NCI-H2171 (cell line): ENCODE measurements at regions not wholly inside any gene's neighbourhood (a gene's known extent, or its start where the extent isn't known, plus 50 kb on each side); places are given as distances from the start of the nearest gene placed in this dataset.
"Not testable (repeated sequence)": the region's sequence is repeated elsewhere in the genome, so short reads cannot be mapped to it uniquely, and the experiment has no call there.

Experiments
- DNase-seq: peaks from one replicate; lab custom pipeline; 2025; lab: John Stamatoyannopoulos, UW

- no peak for DNase-seq
Observed at GRCh38 chrX:15116900-15117299, 153.0 kb downstream of the ASB9 start.

GRCh38 chrX:15114743-15115566 lies 154.9 kb downstream of the ASB9 start:
- DNase-seq, result no peak

DNA sequence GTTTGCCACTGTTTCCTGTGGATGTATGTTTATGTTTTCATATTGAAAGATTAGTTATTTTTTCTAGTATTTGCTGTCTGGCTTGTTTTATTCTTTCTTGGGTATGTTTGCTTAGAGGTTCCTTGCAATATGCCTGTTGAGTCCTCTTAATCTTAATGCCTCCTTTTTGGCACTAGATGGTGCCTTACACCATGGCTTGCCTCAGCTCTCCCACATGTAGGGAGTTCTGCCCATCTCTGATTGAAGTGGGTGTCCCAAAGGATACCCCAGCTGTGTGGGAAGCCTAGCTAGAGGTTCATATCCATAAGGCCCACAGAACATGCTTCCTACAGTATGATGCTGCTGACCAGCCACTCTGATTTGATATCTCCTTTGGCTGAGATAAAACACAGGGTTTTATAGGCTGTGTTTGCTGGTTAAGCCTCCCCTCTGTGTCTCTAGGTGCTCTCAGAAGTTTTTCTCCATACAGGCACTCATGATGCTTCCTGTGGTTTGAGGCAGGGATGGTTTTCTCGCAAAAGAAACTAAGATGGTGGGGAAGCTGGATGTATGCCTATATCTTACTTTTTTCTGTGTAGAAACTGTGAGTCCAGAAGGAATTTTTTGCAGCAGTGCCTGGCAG lies 162.4 kb downstream of the ASB9 start:
- DNase-seq, result no peak

DNA sequence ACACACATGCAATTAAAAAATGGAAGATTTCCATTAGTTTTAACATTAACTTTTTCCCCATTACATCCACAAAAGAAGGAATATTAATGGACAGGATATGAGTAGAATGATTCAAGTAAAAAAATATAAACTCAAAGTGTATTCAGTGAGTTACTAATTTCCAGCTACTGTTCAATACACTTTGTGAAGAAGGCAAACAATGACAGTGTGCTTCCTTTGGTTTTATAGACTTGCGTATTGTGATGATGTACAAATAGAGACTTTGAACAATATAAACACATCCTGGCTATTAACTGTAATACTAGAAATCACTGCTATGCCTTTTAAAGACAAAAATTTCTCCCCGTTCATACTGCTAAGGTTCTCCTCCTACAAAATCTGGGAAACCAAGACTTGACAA lies 171.4 kb downstream of the ASB9 start:
- DNase-seq, result no peak

- no peak for DNase-seq
Observed at GRCh38 chrX:15087747-15088146, 182.1 kb downstream of the ASB9 start.

- no peak for DNase-seq
Observed at GRCh38 chrX:15073313-15073712, 196.6 kb downstream of the ASB9 start.

DNA sequence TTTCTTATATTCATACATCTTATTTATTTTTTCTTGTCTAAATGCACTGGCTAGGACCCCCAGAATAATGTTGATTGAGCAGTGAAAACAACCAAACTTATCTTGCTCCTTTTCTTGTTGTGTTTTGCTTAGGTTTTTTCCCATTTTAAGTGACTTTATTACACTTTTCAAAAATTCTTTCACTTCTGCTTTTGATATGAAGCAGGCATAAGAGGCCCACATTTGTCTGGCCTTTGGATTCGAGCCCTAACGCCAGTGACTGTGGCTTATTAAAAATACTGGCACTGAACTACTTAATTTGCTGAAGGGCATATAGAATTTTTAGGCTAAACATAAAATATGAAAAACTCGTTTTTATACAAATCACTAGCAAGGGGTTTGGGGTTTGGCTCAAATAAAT lies 197.0 kb downstream of the ASB9 start:
- no peak for DNase-seq

DNA sequence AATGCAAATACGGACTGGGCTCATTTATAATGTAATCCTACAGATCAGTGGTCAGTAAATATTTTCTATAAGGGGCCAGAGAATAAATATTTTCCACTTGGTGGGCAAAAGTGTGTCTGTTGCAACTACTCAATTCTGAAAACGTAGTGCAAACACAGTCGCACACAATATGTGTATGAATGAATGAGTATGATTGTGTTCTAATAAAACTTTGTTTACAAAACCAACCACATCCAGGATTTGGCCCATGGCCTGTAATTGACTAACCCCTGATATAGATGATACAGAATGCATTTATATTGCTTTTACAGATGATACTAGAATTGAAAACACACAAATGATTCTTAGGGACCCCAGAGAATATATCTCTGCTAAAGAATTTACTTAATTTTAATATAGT lies 197.6 kb downstream of the ASB9 start:
- DNase-seq, result no peak

DNA sequence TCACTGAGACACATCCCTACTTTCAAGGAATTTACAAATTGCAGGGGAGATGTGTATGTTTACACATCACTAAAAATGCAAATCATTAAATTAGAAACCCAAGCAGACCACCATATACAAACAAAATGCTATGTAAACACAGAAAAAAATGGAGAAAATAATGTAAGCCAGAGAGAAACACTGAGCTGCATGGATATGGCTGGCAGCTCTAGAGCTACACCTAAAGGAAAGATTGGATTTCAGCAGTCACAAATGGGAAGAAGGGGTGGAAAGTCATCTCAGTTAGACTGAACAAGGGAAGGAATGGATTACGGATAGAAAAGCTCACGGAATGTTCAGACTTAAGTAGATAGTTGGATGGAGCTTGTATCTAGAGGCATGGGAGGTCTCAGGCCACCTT lies 186.3 kb downstream of the MOSPD2 start:
- DNase-seq, result no peak

GRCh38 chrX:15056044-15056443 lies 182.8 kb downstream of the MOSPD2 start:
- no peak for DNase-seq

DNA sequence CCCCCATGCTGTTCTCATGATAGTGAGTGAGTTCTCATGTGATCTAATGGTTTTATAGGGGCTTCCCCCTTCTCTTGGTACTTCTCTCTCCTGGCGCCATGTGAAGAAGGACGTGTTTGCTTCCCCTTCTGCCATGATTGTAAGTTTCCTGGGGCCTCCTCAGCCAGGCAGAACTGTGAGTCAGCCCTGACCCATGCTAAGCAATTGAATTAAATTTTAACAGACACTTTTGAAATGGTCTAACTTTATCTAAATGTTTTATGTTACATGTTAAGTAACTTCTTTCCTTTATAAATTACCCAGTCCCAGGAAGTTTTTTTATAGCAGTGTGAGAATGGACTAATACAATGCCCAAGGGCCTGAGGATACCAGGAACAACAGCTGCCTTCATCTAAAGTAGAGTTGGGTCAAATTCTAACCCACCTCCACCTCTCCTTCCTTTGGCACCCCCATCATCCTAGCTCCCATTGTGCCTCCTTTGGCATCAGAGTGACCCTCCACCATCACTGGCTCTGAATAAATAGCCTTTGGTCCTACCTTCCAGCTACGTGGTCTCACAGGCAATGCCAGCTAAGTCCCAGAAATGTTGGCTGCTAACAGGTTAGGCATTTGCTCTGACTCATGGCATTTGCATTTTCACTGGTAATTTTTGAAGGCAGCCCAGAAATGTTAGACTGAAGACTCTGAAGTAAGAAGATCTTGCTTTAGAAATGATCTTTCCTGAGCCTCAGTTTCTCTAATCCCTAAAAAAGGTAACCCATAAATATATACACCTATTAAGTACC lies 182.1 kb downstream of the MOSPD2 start:
- no peak for DNase-seq

DNA sequence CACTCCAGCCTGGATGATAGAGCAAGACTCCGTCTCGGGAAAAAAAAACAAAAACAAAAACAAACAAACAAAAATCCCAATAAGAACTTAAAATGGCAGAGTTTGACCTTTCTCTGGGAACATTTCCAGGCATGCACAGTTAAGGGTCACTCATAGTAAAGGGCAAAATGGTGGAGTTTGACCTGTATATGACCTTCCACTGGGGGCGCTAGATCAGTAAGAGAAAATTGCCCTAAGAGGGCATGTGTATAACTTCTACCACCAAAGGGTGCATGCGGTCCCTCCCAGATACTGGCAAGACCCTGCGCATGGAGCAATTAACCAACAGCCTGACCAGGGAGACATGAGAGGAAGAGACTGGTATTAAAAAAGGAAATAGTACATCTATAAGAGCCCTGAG lies 177.2 kb downstream of the MOSPD2 start:
- no peak for DNase-seq

DNA sequence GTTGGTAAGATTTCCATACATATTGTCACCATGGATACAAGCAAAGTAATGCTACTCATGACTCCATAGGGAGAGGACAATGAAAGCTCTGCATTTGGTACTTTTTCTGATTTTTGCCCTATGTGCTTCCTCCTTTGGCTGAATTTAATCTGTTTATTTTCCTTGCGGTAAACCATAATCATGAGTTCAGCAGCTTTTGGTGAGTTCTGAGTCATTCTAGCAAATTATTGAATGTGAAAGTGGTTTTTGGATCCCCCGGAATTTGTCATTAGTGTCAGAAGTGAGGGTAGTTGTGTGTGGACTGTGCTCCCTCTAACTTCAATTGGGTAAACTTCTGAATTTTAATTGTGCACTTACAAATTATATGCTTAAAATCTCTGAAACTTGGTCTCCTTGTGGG lies 170.3 kb downstream of the MOSPD2 start:
- no peak for DNase-seq

GRCh38 chrX:15033917-15034316 lies 160.7 kb downstream of the MOSPD2 start:
- DNase-seq, result no peak

DNA sequence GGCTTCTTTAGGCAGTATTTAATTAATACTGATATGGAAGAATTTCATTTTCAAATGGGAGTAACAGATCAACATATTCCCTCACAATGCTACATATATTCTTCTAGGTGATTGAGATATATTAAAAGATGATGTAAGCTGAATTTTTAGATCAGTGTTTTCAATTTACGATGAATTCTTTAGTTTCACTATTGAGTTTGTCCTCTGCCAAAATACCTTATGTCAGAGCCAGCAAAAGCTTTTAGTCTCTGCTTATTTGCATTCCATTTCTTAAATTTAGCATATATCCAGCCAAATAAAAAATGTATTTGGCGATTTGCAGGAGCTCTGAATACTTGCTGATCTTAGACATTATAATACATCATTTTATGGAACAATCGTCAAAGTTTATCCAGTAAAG lies 144.3 kb downstream of the MOSPD2 start:
- no peak for DNase-seq

- DNase-seq, result no peak
Observed at GRCh38 chrX:15016051-15016450, 142.8 kb downstream of the MOSPD2 start.

- DNase-seq, result no peak
Observed at GRCh38 chrX:15014281-15014680, 141.1 kb downstream of the MOSPD2 start.

DNA sequence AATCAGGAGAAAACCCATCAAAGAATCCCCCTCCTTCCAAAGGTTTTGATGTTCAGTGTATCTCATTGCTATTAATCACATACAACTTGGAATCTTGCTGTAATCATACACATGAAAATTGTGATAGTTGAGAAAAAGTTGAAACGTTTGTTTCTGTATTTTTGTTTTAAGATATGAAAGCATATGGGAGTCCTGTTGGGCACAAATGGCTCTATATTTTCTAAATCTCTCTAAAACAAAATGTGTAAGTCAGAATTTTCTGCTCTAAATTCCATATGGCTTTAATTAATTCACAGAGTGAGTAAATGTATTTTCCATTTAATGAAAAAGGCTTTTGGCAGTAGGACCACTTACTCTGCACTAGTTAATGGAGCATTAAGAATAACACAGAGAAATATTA lies 140.2 kb downstream of the MOSPD2 start:
- DNase-seq, result no peak

DNA sequence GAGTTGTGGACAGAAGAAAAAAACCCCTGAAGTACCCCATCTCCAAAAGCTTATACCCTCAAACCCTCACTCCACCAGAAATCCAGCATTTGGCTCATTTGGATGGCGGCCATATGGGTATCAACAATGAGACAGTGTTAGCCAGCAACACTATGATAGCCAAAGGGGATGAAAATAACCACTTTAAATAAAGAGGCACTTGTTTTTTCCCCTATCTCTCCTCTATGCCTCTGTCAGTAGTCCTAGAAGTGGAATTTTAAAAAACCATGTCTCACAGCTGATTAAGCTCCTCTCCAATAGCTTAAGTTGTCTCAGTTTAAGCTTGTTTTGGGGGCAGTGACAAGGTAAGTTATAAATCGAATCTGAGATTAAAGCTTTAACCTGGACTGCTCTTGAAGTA lies 124.0 kb downstream of the MOSPD2 start:
- no peak for DNase-seq

DNA sequence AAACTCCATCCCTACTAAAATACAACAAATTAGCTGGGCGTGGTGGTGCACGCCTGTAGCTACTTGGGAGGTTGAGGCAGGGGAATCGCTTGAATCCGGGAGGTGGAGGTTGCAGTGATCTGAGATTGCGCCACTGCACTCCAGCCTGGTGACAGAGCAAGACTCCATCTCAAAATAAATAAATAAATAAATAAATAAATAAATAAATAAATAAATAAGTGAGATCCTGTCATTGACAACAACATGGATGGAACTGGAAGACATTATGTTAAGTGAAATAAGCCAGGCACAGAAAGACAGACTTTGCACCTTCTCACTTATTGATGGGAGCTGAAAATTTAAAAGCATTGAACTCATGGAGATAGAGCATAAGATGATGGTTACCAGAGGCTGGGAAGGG lies 111.2 kb downstream of the MOSPD2 start:
- DNase-seq, result not testable (repeated sequence)
